ENCODE measurements at regions not wholly inside any gene's neighbourhood (a gene's known extent, or its start where the extent isn't known, plus 50 kb on each side); places are given as distances from the start of the nearest gene placed in this dataset.

DNA sequence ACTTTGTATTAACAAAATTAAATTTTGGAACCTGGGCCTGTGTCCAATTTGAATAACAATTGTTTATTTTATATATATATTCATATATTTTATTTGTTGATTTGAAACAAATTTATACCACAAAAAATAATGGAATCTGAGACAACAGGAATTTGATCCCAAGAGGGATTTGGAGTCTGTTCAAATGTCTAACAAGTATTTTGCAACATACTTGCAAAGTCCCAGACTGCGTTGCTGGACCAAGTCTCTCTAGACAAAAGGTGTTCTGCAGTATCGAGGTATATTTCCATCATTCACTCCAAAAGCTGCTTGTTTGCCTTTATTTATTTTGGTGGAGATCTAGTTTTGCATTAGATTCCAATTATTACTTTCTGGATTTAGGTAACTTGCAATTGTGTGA is 68.7 kb upstream of the PTPRR start:
- peaks cover 1% of the 10 kb centered on the region for H3K4me1 ChIP-seq (ENCODE audit: control insufficient read depth, insufficient read depth, low read length)

DNA sequence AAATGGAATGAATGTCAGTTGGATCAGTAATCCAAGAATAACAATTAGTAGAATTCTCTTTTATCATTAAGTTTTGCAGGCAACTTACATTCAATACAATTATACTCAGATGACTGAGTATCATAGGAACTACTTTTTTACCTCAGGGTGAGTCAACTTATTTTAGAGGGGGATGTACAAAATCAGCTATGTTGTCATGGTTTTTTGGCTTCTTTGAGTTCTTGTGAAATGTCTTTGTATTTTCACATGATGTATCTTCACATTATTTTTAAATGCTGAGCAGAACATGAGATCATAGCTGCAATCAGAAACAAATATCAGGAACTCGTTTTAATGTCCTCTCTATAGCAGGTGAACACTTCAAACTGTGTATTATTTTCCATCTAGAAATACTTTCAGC is 65.3 kb upstream of the PTPRR start:
- Histone ChIP-seq H3K9me3 (ENCODE audit: control insufficient read depth, insufficient read depth, low read length) (no peaks in the 10 kb centered on the region), H3K4me3 (ENCODE audit: low read depth, low read length) (no peak overlapping the region), H3K9ac (ENCODE audit: low read depth, low read length) (no peak overlapping the region), H3K4me1 (ENCODE audit: control insufficient read depth, insufficient read depth, low read length) (peaks cover 15% of the 10 kb centered on the region), H3K27me3 (ENCODE audit: control insufficient read depth, insufficient read depth, low read length) (no peaks in the 10 kb centered on the region), H3K36me3 (ENCODE audit: control insufficient read depth, insufficient read depth, low read length) (no peaks in the 10 kb centered on the region), H3K27ac (ENCODE audit: low read depth, low read length) (no peak overlapping the region)

More for the DNA sequence above, 68.7 kb upstream of the PTPRR start:
- Histone ChIP-seq H3K4me3 (ENCODE audit: low read depth, low read length) (no peak overlapping the region), H3K36me3 (ENCODE audit: control insufficient read depth, insufficient read depth, low read length) (no peaks in the 10 kb centered on the region), H3K27ac (ENCODE audit: low read depth, low read length) (no peak overlapping the region), H3K27me3 (ENCODE audit: control insufficient read depth, insufficient read depth, low read length) (no peaks in the 10 kb centered on the region), H3K9ac (ENCODE audit: low read depth, low read length) (no peak overlapping the region), H3K9me3 (ENCODE audit: control insufficient read depth, insufficient read depth, low read length) (no peaks in the 10 kb centered on the region)

DNA sequence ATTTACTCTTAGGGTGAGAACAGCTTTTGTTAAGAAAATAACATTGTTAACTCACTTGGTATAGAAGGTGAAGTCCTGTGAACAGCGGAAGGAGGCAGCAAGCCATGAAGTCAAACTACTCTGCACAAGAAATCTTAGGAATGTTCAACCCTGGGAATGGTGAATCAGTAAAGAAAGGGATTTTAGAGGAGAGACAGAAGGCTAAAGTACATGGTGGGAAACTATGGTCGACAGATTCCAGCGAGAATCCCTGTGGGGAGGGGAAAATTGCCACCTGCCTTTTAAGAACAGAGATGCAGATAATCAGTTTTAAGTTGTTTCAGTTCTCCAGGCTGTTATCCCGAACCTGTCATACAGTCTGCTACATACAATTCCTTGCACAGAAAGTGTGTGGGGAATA is 63.2 kb upstream of the PTPRR start:
- H3K9me3 ChIP-seq (ENCODE audit: control insufficient read depth, insufficient read depth, low read length), result no peaks in the 10 kb centered on the region
- H3K4me3 ChIP-seq (ENCODE audit: low read depth, low read length), result no peak overlapping the region
- H3K4me1 ChIP-seq (ENCODE audit: control insufficient read depth, insufficient read depth, low read length), result peaks cover 15% of the 10 kb centered on the region
- H3K9ac ChIP-seq (ENCODE audit: low read depth, low read length), result no peak overlapping the region
- H3K27ac ChIP-seq (ENCODE audit: low read depth, low read length), result peak overlapping the region; percentile 61
- H3K27me3 ChIP-seq (ENCODE audit: control insufficient read depth, insufficient read depth, low read length), result no peaks in the 10 kb centered on the region
- no peaks in the 10 kb centered on the region for H3K36me3 ChIP-seq (ENCODE audit: control insufficient read depth, insufficient read depth, low read length)

DNA sequence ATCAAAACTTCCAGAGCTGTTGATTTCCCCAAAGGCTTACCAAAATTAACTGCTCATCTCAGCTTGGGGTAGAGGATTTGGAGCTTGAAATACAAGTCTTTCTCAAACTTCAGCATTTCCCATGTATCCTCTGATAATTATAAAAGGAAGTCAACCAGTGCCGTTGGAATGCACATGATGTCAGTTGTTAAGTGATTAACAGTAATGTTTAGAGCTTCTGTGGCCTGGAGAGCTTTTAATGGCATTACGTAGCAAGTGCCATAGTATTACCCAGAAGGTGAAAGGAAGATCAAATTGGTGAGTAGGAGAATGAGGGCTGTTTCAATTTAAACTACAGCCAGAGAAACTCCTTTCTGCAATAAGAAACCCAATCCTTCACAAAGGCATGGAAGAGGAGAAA is 62.5 kb upstream of the PTPRR start:
- Histone ChIP-seq H3K9ac (ENCODE audit: low read depth, low read length) (no peak overlapping the region), H3K36me3 (ENCODE audit: control insufficient read depth, insufficient read depth, low read length) (no peaks in the 10 kb centered on the region), H3K9me3 (ENCODE audit: control insufficient read depth, insufficient read depth, low read length) (no peaks in the 10 kb centered on the region), H3K4me3 (ENCODE audit: low read depth, low read length) (no peak overlapping the region), H3K27me3 (ENCODE audit: control insufficient read depth, insufficient read depth, low read length) (no peaks in the 10 kb centered on the region), H3K27ac (ENCODE audit: low read depth, low read length) (peak overlapping the region; percentile 61), H3K4me1 (ENCODE audit: control insufficient read depth, insufficient read depth, low read length) (peaks cover 15% of the 10 kb centered on the region)

DNA sequence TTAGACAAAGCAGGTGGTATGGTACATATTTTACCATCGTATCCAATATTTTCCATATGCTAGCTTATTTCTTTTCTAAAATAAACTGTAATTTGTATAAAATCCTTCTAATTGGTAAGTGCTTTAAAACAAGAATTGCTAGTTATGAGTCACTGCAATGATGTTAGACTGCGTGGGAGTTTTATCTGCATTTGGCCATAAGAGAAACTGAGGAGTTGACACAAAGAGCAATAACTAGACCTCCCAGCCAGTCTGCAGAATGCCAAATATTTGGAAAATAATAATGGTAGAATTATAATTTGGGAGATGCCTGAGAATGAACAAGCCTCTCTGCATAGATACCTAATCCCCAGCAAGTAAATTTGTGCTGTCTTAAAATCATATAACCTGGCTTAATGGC is 61.7 kb upstream of the PTPRR start:
- Histone ChIP-seq H3K36me3 (ENCODE audit: control insufficient read depth, insufficient read depth, low read length) (no peaks in the 10 kb centered on the region), H3K9ac (ENCODE audit: low read depth, low read length) (no peak overlapping the region), H3K4me1 (ENCODE audit: control insufficient read depth, insufficient read depth, low read length) (peaks cover 15% of the 10 kb centered on the region), H3K9me3 (ENCODE audit: control insufficient read depth, insufficient read depth, low read length) (no peaks in the 10 kb centered on the region), H3K27ac (ENCODE audit: low read depth, low read length) (no peak overlapping the region), H3K4me3 (ENCODE audit: low read depth, low read length) (no peak overlapping the region), H3K27me3 (ENCODE audit: control insufficient read depth, insufficient read depth, low read length) (no peaks in the 10 kb centered on the region)

DNA sequence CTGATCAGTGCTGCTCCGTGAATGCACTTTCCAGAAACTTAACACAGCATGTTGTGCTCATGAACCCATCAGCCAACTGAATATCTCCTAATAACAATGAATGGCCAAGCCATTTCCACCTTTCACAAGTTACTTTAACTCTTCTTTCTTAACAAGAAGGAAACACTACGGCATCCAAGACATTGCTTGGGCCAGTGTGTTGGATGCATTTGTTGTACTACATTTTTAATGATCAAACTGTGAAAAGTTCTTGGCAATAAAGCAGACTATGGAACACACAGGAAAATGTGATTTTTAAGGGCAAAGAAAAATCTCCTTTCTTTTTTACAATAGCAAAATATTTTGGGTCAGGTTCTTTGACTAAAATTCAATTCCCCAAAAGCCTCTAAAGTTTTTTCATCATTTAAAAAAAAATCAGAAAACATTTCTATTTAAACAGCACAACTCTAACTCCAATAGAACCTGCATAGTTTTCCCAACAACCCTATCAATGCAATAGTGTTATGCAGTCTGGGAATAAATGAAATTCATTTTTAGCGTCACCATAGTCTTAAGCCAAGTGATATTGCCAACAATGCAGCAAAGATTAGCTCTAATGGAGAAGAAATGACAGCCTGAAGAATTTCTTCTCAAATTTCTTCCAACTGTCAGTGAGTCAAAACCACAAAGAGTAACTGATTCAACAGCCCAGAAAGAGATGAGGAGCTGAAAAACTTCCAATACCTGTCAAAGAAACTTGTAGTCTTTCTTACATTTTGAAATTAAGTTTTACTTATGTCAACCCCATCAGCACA is 50.7 kb upstream of the PTPRR start:
- no peaks in the 10 kb centered on the region for H3K9me3 ChIP-seq (ENCODE audit: control insufficient read depth, insufficient read depth, low read length)
- H3K36me3 ChIP-seq (ENCODE audit: control insufficient read depth, insufficient read depth, low read length), result no peaks in the 10 kb centered on the region
- H3K9ac ChIP-seq (ENCODE audit: low read depth, low read length), result no peak overlapping the region
- H3K4me3 ChIP-seq (ENCODE audit: low read depth, low read length), result no peak overlapping the region
- H3K4me1 ChIP-seq (ENCODE audit: control insufficient read depth, insufficient read depth, low read length), result no peaks in the 10 kb centered on the region
- H3K27me3 ChIP-seq (ENCODE audit: control insufficient read depth, insufficient read depth, low read length), result no peaks in the 10 kb centered on the region
- H3K27ac ChIP-seq (ENCODE audit: low read depth, low read length), result no peak overlapping the region
